SU-DHL-6 (cell line): ENCODE measurements at regions not wholly inside any gene's neighbourhood (a gene's known extent, or its start where the extent isn't known, plus 50 kb on each side); places are given as distances from the start of the nearest gene placed in this dataset.
A peak's percentile ranks its signal among the peaks of the same experiment; 100 is the strongest.
"Not testable (repeated sequence)": the region's sequence is repeated elsewhere in the genome, so short reads cannot be mapped to it uniquely, and the experiment has no call there.

Experiments used
- H2AFZ ChIP-seq: fragments of 200-600 bp; sonication (generic); 2 replicates; pipeline ENCODE4 v1.6.1; 2014; ENCODE audit warnings: low read depth, mild to moderate bottlenecking, moderate library complexity, mixed read lengths, antibody characterized with exemption, low read length; ENCODE audit not compliant: severe bottlenecking
- H3F3A ChIP-seq: fragments of 200-600 bp; shearing (Covaris generic); 2 replicates; pipeline ENCODE4 v1.6.0; 2016; ENCODE audit warnings: antibody characterized with exemption, mild to moderate bottlenecking; ENCODE audit not compliant: insufficient read depth
- H3K27ac ChIP-seq: fragments of 200-600 bp; sonication (generic); 2 replicates; pipeline ENCODE4 v1.5.1; 2016; ENCODE audit warnings: low read depth, mild to moderate bottlenecking, low read length, moderate library complexity, mixed read lengths
- H3K27me3 ChIP-seq: fragments of 200-600 bp; sonication (generic), shearing (Covaris generic); 2 replicates; pipeline ENCODE4 v1.6.0; 2014; ENCODE audit warnings: mild to moderate bottlenecking, low read length
- H3K36me3 ChIP-seq: fragments of 200-600 bp; sonication (generic); 2 replicates; pipeline ENCODE4 v1.6.1; 2014; ENCODE audit warnings: mild to moderate bottlenecking, low read length, mixed read lengths
- H3K4me2 ChIP-seq: fragments of 300-600, 200-600 bp; shearing (Covaris generic), sonication (generic); 2 replicates; pipeline ENCODE4 v1.6.0; 2014; ENCODE audit warnings: low read length, low read depth, mild to moderate bottlenecking; ENCODE audit not compliant: poor library complexity, severe bottlenecking
- H3K4me3 ChIP-seq: fragments of 200-600 bp; sonication (generic); 2 replicates; pipeline ENCODE4 v1.5.1; 2014; ENCODE audit warnings: antibody characterized with exemption, low read length, mild to moderate bottlenecking, mixed read lengths; ENCODE audit not compliant: insufficient read depth, poor library complexity, severe bottlenecking
- H3K79me2 ChIP-seq: fragments of 200-600 bp; sonication (generic); 2 replicates; pipeline ENCODE4 v1.6.1; 2014; ENCODE audit warnings: mild to moderate bottlenecking, low read length, moderate library complexity; ENCODE audit not compliant: insufficient read depth
- H3K9ac ChIP-seq: fragments of 200-600 bp; sonication (generic); 2 replicates; pipeline ENCODE4 v1.7.0; 2014; ENCODE audit warnings: mild to moderate bottlenecking, low read length
- H3K9me2 ChIP-seq: fragments of 200-600 bp; sonication (generic); replicated peaks from 2 replicates; pipeline ENCODE4 v1.6.1; 2014; ENCODE audit warnings: low read length; ENCODE audit not compliant: insufficient read depth
- H3K9me3 ChIP-seq: fragments of 200-600 bp; sonication (generic); 2 replicates; pipeline ENCODE4 v1.6.1; 2014; ENCODE audit warnings: low read length, mixed read lengths; ENCODE audit not compliant: insufficient read depth
- H4K20me1 ChIP-seq: fragments of 200-600 bp; sonication (generic); 2 replicates; pipeline ENCODE4 v1.6.1; 2014; ENCODE audit warnings: low read depth, mild to moderate bottlenecking, antibody characterized with exemption, low read length, moderate library complexity, mixed read lengths
- CTCF ChIP-seq: fragments of 200-600 bp; sonication (generic); IDR thresholded peaks from one replicate; pipeline ENCODE4 v1.5.1; 2017; ENCODE audit warnings: antibody characterized with exemption, mild to moderate bottlenecking, low read length, moderate library complexity; ENCODE audit not compliant: insufficient read depth, poor library complexity, severe bottlenecking
- EZH2phosphoT487 ChIP-seq: fragments of 200-600 bp; sonication (generic), shearing (Covaris generic); conservative IDR thresholded peaks from 2 replicates; pipeline ENCODE4 v1.6.1; 2018; ENCODE audit warnings: mild to moderate bottlenecking, antibody characterized with exemption, low read length, moderate library complexity, mixed read lengths

- Histone ChIP-seq H3F3A (no peaks in the 10 kb centered on the region), H4K20me1 (no peaks in the 10 kb centered on the region), H3K27me3 (no peaks in the 10 kb centered on the region), H3K4me2 (no peak overlapping the region), H2AFZ (no peak overlapping the region), H3K9me3 (no peaks in the 10 kb centered on the region), H3K79me2 (no peaks in the 10 kb centered on the region), H3K27ac (no peak overlapping the region), H3K9me2 (no peaks in the 10 kb centered on the region), H3K9ac (no peak overlapping the region), H3K4me3 (no peak overlapping the region), H3K36me3 (no peaks in the 10 kb centered on the region)
- TF ChIP-seq CTCF = no peak
- no peak for TF ChIP-seq EZH2phosphoT487
Observed at GRCh38 chr7:94154182-94154581, 150.0 kb upstream of the BET1 start.

GRCh38 chr7:94154858-94155257 is 150.7 kb upstream of the BET1 start:
- Histone ChIP-seq H3F3A (no peaks in the 10 kb centered on the region), H3K4me3 (no peak overlapping the region), H3K9ac (no peak overlapping the region), H4K20me1 (no peaks in the 10 kb centered on the region), H3K79me2 (no peaks in the 10 kb centered on the region), H2AFZ (no peak overlapping the region), H3K9me2 (no peaks in the 10 kb centered on the region), H3K4me2 (no peak overlapping the region), H3K36me3 (no peaks in the 10 kb centered on the region), H3K27me3 (no peaks in the 10 kb centered on the region), H3K9me3 (no peaks in the 10 kb centered on the region), H3K27ac (no peak overlapping the region)
- TF ChIP-seq EZH2phosphoT487 = no peak
- TF ChIP-seq CTCF = no peak

DNA sequence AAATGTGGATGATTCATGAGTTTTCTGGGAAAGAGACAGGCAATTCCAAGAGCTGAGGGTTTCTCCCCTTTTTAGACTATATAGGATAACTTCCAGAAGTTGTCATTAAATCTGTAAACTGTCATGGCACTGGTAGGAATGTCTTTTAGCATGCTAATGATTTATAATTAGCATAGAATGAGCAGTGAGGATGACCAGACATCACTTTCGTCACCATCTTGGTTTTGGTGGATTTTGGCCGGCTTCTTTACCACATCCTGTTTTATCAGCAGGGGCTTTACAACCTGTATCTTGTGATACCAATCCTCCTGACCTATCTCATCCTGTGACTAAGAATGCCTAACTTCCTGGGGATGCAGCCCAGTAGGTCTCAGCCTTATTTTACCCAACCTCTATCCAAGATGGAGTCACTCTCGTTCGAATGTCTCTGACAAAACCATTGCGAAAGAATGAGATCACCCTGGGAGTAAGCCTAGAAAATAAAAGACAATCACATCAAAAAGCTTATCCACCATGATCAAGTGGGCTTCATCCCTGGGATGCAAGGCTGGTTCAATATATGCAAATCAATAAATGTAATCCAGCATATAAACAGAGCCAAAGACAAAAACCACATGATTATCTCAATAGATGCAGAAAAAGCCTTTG is 153.6 kb upstream of the BET1 start:
- not testable (repeated sequence) for H2AFZ ChIP-seq, H4K20me1 ChIP-seq, H3K4me3 ChIP-seq, H3K9me3 ChIP-seq, H3F3A ChIP-seq, H3K9me2 ChIP-seq, H3K36me3 ChIP-seq, H3K27me3 ChIP-seq, H3K4me2 ChIP-seq, H3K9ac ChIP-seq, H3K79me2 ChIP-seq, H3K27ac ChIP-seq

- Histone ChIP-seq H3K9me3 (no peaks in the 10 kb centered on the region), H3K27me3 (no peaks in the 10 kb centered on the region), H3K36me3 (no peaks in the 10 kb centered on the region), H3K9me2 (no peaks in the 10 kb centered on the region), H2AFZ (peak overlapping the region; percentile 65), H3K79me2 (no peaks in the 10 kb centered on the region), H4K20me1 (no peaks in the 10 kb centered on the region), H3K9ac (peak overlapping the region; percentile 34), H3K4me3 (peak overlapping the region; percentile 35), H3K27ac (peak overlapping the region; percentile 67), H3F3A (no peaks in the 10 kb centered on the region), H3K4me2 (peak overlapping the region; percentile 66)
- TF ChIP-seq EZH2phosphoT487 (no peak), CTCF (no peak)
Observed at GRCh38 chr7:94160719-94161435, 156.7 kb upstream of the BET1 start.
